Activated naive CD4-positive, alpha-beta T cell treated with anti-CD3 and anti-CD28 coated beads, Interleukin-2, amount 10 ng/mL, durations not matched to agents 7 days and 5 days (primary cell): ENCODE measurements at regions not wholly inside any gene's neighbourhood (a gene's known extent, or its start where the extent isn't known, plus 50 kb on each side); places are given as distances from the start of the nearest gene placed in this dataset.
"Not testable (repeated sequence)": the region's sequence is repeated elsewhere in the genome, so short reads cannot be mapped to it uniquely, and the experiment has no call there.

ENCODE experiments used
- CTCF ChIA-PET: fragments of 350-600 bp; sonication (Branson Sonifier 250); formaldehyde crosslinking; loops from one replicate; lab custom pipeline; 2021; ENCODE audit warnings: antibody characterized with exemption; lab: Charles Lee
- DNase-seq: peaks from one replicate; pipeline ENCODE4 v3.0.0-alpha.2; 2020
- H3K27ac Mint-ChIP-seq: one replicate; pipeline ENCODE4 v1.8.0; 2021; ENCODE audit warnings: mild to moderate bottlenecking, moderate library complexity, mixed read lengths
- H3K27me3 Mint-ChIP-seq: one replicate; pipeline ENCODE4 v1.8.0; 2021; ENCODE audit warnings: mild to moderate bottlenecking, mixed read lengths
- H3K36me3 Mint-ChIP-seq: one replicate; pipeline ENCODE4 v1.8.0; 2021; ENCODE audit warnings: mixed read lengths
- H3K4me1 Mint-ChIP-seq: one replicate; pipeline ENCODE4 v1.8.0; 2021; ENCODE audit warnings: mixed read lengths
- H3K4me3 Mint-ChIP-seq: one replicate; pipeline ENCODE4 v1.8.0; 2021; ENCODE audit warnings: mild to moderate bottlenecking, moderate library complexity, mixed read lengths
- H3K9me3 Mint-ChIP-seq: one replicate; pipeline ENCODE4 v1.8.0; 2021; ENCODE audit warnings: mixed read lengths

- H3K27ac Mint-ChIP-seq, H3K9me3 Mint-ChIP-seq, CTCF ChIA-PET, H3K36me3 Mint-ChIP-seq, H3K4me3 Mint-ChIP-seq, DNase-seq, H3K27me3 Mint-ChIP-seq, H3K4me1 Mint-ChIP-seq: not testable (repeated sequence)
Measured at GRCh38 chr4:17231880-17232475, 279.9 kb downstream of the QDPR start.

GRCh38 chr4:17230727-17231126 lies 281.2 kb downstream of the QDPR start:
- CTCF ChIA-PET: no interaction called here
- H3K9me3 Mint-ChIP-seq: no peaks in the 10 kb centered on the region

GRCh38 chr4:17220816-17221215 lies 291.1 kb downstream of the QDPR start:
- DNase-seq: no peak
- no peaks in the 10 kb centered on the region for H3K9me3 Mint-ChIP-seq
- no peak overlapping the region for H3K27ac Mint-ChIP-seq
- no peaks in the 10 kb centered on the region for H3K36me3 Mint-ChIP-seq
- no peak overlapping the region for H3K4me3 Mint-ChIP-seq
- CTCF ChIA-PET: no interaction called here
- H3K4me1 Mint-ChIP-seq: no peaks in the 10 kb centered on the region
- no peaks in the 10 kb centered on the region for H3K27me3 Mint-ChIP-seq

More at GRCh38 chr4:17230727-17231126, 281.2 kb downstream of the QDPR start:
- H3K27me3 Mint-ChIP-seq: peaks cover 3% of the 10 kb centered on the region
- DNase-seq: no peak
- no peaks in the 10 kb centered on the region for H3K4me1 Mint-ChIP-seq
- H3K36me3 Mint-ChIP-seq: no peaks in the 10 kb centered on the region
- no peak overlapping the region for H3K27ac Mint-ChIP-seq
- H3K4me3 Mint-ChIP-seq: no peak overlapping the region

- Mint-ChIP-seq H3K27ac (no peak overlapping the region), H3K4me3 (no peak overlapping the region), H3K27me3 (no peaks in the 10 kb centered on the region), H3K9me3 (peaks cover 6% of the 10 kb centered on the region), H3K36me3 (no peaks in the 10 kb centered on the region), H3K4me1 (no peaks in the 10 kb centered on the region)
- CTCF ChIA-PET: no interaction called here
- no peak for DNase-seq
Measured at GRCh38 chr4:17218786-17219185, 293.1 kb downstream of the QDPR start.

- DNase-seq: no peak
- Mint-ChIP-seq H3K27me3 (peaks cover 8% of the 10 kb centered on the region), H3K27ac (no peak overlapping the region), H3K9me3 (peaks cover 7% of the 10 kb centered on the region), H3K4me1 (no peaks in the 10 kb centered on the region), H3K36me3 (peaks cover 2% of the 10 kb centered on the region), H3K4me3 (no peak overlapping the region)
- CTCF ChIA-PET: no interaction called here
Measured at GRCh38 chr4:17206829-17207801, 304.8 kb downstream of the QDPR start.

GRCh38 chr4:17204908-17205307 lies 306.5 kb upstream of the LDB2 start:
- CTCF ChIA-PET: interaction anchor here (1.1 kb wide), 1 partner anchor 268 kb away, joined by 3 read pairs; no protein-coding TSS in a partner anchor
- DNase-seq: no peak
- Mint-ChIP-seq H3K27me3 (peaks cover 8% of the 10 kb centered on the region), H3K27ac (no peak overlapping the region), H3K9me3 (peaks cover 7% of the 10 kb centered on the region), H3K4me3 (no peak overlapping the region), H3K4me1 (no peaks in the 10 kb centered on the region), H3K36me3 (peaks cover 2% of the 10 kb centered on the region)

GRCh38 chr4:17203797-17204196 lies 305.4 kb upstream of the LDB2 start:
- no peak for DNase-seq
- peaks cover 7% of the 10 kb centered on the region for H3K9me3 Mint-ChIP-seq
- no peak overlapping the region for H3K4me3 Mint-ChIP-seq
- no peak overlapping the region for H3K27ac Mint-ChIP-seq
- CTCF ChIA-PET: no interaction called here
- peaks cover 2% of the 10 kb centered on the region for H3K36me3 Mint-ChIP-seq
- H3K27me3 Mint-ChIP-seq: peaks cover 8% of the 10 kb centered on the region
- no peaks in the 10 kb centered on the region for H3K4me1 Mint-ChIP-seq

GRCh38 chr4:17197070-17197469 lies 298.6 kb upstream of the LDB2 start:
- Mint-ChIP-seq H3K36me3 (no peaks in the 10 kb centered on the region), H3K9me3 (no peaks in the 10 kb centered on the region), H3K27me3 (peaks cover 3% of the 10 kb centered on the region), H3K27ac (no peak overlapping the region), H3K4me3 (no peak overlapping the region), H3K4me1 (no peaks in the 10 kb centered on the region)
- CTCF ChIA-PET: no interaction called here
- DNase-seq: no peak

- Mint-ChIP-seq H3K9me3 (no peaks in the 10 kb centered on the region), H3K4me1 (no peaks in the 10 kb centered on the region), H3K27ac (no peak overlapping the region), H3K4me3 (no peak overlapping the region), H3K27me3 (peaks cover 3% of the 10 kb centered on the region), H3K36me3 (no peaks in the 10 kb centered on the region)
- CTCF ChIA-PET: no interaction called here
- DNase-seq: no peak
Measured at GRCh38 chr4:17195461-17196275, 297.2 kb upstream of the LDB2 start.

- Mint-ChIP-seq H3K27ac (no peak overlapping the region), H3K9me3 (no peaks in the 10 kb centered on the region), H3K36me3 (no peaks in the 10 kb centered on the region), H3K4me3 (no peak overlapping the region), H3K27me3 (peaks cover 3% of the 10 kb centered on the region), H3K4me1 (no peaks in the 10 kb centered on the region)
- CTCF ChIA-PET: no interaction called here
- no peak for DNase-seq
Measured at GRCh38 chr4:17194586-17194985, 296.1 kb upstream of the LDB2 start.

GRCh38 chr4:17189759-17190158 lies 291.3 kb upstream of the LDB2 start:
- Mint-ChIP-seq H3K4me1 (no peaks in the 10 kb centered on the region), H3K4me3 (no peak overlapping the region), H3K36me3 (no peaks in the 10 kb centered on the region), H3K9me3 (no peaks in the 10 kb centered on the region), H3K27me3 (peaks cover 3% of the 10 kb centered on the region), H3K27ac (no peak overlapping the region)
- CTCF ChIA-PET: no interaction called here
- DNase-seq: no peak

GRCh38 chr4:17189401-17189720 lies 290.9 kb upstream of the LDB2 start:
- CTCF ChIA-PET: no interaction called here
- DNase-seq: no peak

GRCh38 chr4:17188547-17189400 lies 290.3 kb upstream of the LDB2 start:
- Mint-ChIP-seq H3K27me3 (peaks cover 3% of the 10 kb centered on the region), H3K4me3 (no peak overlapping the region), H3K27ac (no peak overlapping the region), H3K36me3 (no peaks in the 10 kb centered on the region), H3K9me3 (no peaks in the 10 kb centered on the region), H3K4me1 (no peaks in the 10 kb centered on the region)
- no peak for DNase-seq
- CTCF ChIA-PET: no interaction called here

More at GRCh38 chr4:17189401-17189720, 290.9 kb upstream of the LDB2 start:
- no peak overlapping the region for H3K4me3 Mint-ChIP-seq
- H3K9me3 Mint-ChIP-seq: no peaks in the 10 kb centered on the region
- H3K27me3 Mint-ChIP-seq: peaks cover 3% of the 10 kb centered on the region
- no peaks in the 10 kb centered on the region for H3K4me1 Mint-ChIP-seq
- H3K27ac Mint-ChIP-seq: no peak overlapping the region
- no peaks in the 10 kb centered on the region for H3K36me3 Mint-ChIP-seq

- no peak overlapping the region for H3K27ac Mint-ChIP-seq
- CTCF ChIA-PET: no interaction called here
- H3K27me3 Mint-ChIP-seq: peaks cover under 1% of the 10 kb centered on the region
- DNase-seq: no peak
- no peaks in the 10 kb centered on the region for H3K4me1 Mint-ChIP-seq
- H3K36me3 Mint-ChIP-seq: no peaks in the 10 kb centered on the region
- no peak overlapping the region for H3K4me3 Mint-ChIP-seq
- H3K9me3 Mint-ChIP-seq: no peaks in the 10 kb centered on the region
Measured at GRCh38 chr4:17188125-17188524, 289.7 kb upstream of the LDB2 start.
